SK-N-SH (cell line): ENCODE measurements at regions not wholly inside any gene's neighbourhood (a gene's known extent, or its start where the extent isn't known, plus 50 kb on each side); places are given as distances from the start of the nearest gene placed in this dataset.

Source experiments
- CTCF ChIA-PET: fragments of 300-600, 350-600 bp; formaldehyde crosslinking; extraction: SDS; loops from one replicate; lab custom pipeline; 2021; lab: Yijun Ruan, JAX
- POLR2A ChIA-PET: fragments of 350-600 bp; sonication (Branson Sonifier 250); formaldehyde crosslinking; extraction: SDS; loops from one replicate; lab custom pipeline; 2020; ENCODE audit warnings: antibody characterized with exemption, inconsistent platforms; lab: Yijun Ruan, JAX
- DNase-seq: peaks from one replicate; pipeline ENCODE4 v3.0.0; 2012
- H2AFZ ChIP-seq: fragments of 200-600 bp; sonication (generic); 2 replicates; pipeline ENCODE4 v1.8.1; 2016; ENCODE audit warnings: antibody characterized with exemption, mild to moderate bottlenecking, low read depth
- H3F3A ChIP-seq: fragments of 200-600 bp; sonication (generic); replicated peaks from 2 replicates; pipeline ENCODE3; 2016; ENCODE audit warnings: antibody characterized with exemption, mild to moderate bottlenecking; ENCODE audit not compliant: insufficient read depth
- H3K27ac ChIP-seq, 2 experiments: fragments of 200-500 bp in 1 of 2; fragments of 200-600 bp in 1 of 2; sonication (Bioruptor generic) in 1 of 2; sonication (generic), shearing (Covaris generic) in 1 of 2; 2 replicates each; pipeline versions ENCODE4 v1.5.1 to v1.6.1; 2014 to 2016; ENCODE audit warnings: low read depth in 2 of 2, inconsistent platforms in 1 of 2, low read length in 1 of 2, mild to moderate bottlenecking in 1 of 2, mixed read lengths in 1 of 2
- H3K27me3 ChIP-seq: fragments of 200-600 bp; sonication (generic), shearing (Covaris generic); 2 replicates; pipeline ENCODE4 v1.6.1; 2016; ENCODE audit warnings: mixed run types; ENCODE audit not compliant: insufficient read depth
- H3K36me3 ChIP-seq, 2 experiments: fragments of 200-500 bp in 1 of 2; fragments of 200-600 bp in 1 of 2; sonication (Bioruptor generic) in 1 of 2; sonication (generic) in 1 of 2; replicated peaks in 1 of 2; 2 replicates each; pipeline versions ENCODE3 to v1.5.1; 2014 to 2016; ENCODE audit warnings: low read length in 1 of 2, mild to moderate bottlenecking in 1 of 2; ENCODE audit not compliant: insufficient read depth in 2 of 2, control insufficient read depth in 1 of 2
- H3K4me1 ChIP-seq, 2 experiments: fragments of 200-500 bp in 1 of 2; fragments of 200-600 bp in 1 of 2; sonication (Bioruptor generic) in 1 of 2; sonication (generic), shearing (Covaris generic) in 1 of 2; 2 replicates each; pipeline versions ENCODE4 v1.5.1 to v1.6.1; 2014 to 2016; ENCODE audit warnings: low read depth in 1 of 2, low read length in 1 of 2, mixed run types in 1 of 2; ENCODE audit not compliant: insufficient read depth in 2 of 2, control insufficient read depth in 1 of 2
- H3K4me2 ChIP-seq: fragments of 200-600 bp; sonication (generic), shearing (Covaris generic); 2 replicates; pipeline ENCODE4 v1.6.1; 2017; ENCODE audit warnings: mixed run types
- H3K4me3 ChIP-seq, 2 experiments: fragments of 200-500 bp in 1 of 2; fragments of 200-600 bp in 1 of 2; sonication (Bioruptor generic) in 1 of 2; sonication (generic), shearing (Covaris generic) in 1 of 2; 2 replicates each; pipeline versions ENCODE4 v1.5.1 to v1.8.1; 2014 to 2016; ENCODE audit warnings: low read depth in 2 of 2, inconsistent platforms in 1 of 2, low read length in 1 of 2, mild to moderate bottlenecking in 1 of 2, mixed read lengths in 1 of 2, moderate library complexity in 1 of 2
- H3K79me2 ChIP-seq: fragments of 200-600 bp; sonication (generic); 2 replicates; pipeline ENCODE4 v1.8.1; 2017; ENCODE audit warnings: mild to moderate bottlenecking; ENCODE audit not compliant: insufficient read depth
- H3K9ac ChIP-seq: fragments of 200-600 bp; sonication (generic); 2 replicates; pipeline ENCODE4 v1.6.1; 2017; ENCODE audit warnings: mixed run types
- H3K9me2 ChIP-seq: fragments of 200-600 bp; sonication (generic); 2 replicates; pipeline ENCODE4 v1.6.1; 2017; ENCODE audit warnings: mixed run types
- H3K9me3 ChIP-seq: fragments of 200-600 bp; sonication (generic); 2 replicates; pipeline ENCODE4 v1.6.1; 2017; ENCODE audit warnings: mixed run types, mild to moderate bottlenecking, moderate library complexity
- H4K20me1 ChIP-seq: fragments of 200-600 bp; sonication (generic); 2 replicates; pipeline ENCODE4 v1.6.1; 2017; ENCODE audit warnings: mild to moderate bottlenecking, mixed run types; ENCODE audit not compliant: insufficient read depth
- CHD2 ChIP-seq: fragments of 150-350 bp; IDR thresholded peaks from 2 replicates; pipeline ENCODE4 v1.6.1; 2018; ENCODE audit warnings: low read length; ENCODE audit not compliant: partially characterized antibody
- GABPA ChIP-seq: IDR thresholded peaks from 2 replicates; pipeline ENCODE4 v1.4.0; 2012; ENCODE audit warnings: low read depth, mild to moderate bottlenecking
- JUND ChIP-seq: IDR thresholded peaks from 2 replicates; pipeline ENCODE4 v1.4.0; 2012
- MAX ChIP-seq: IDR thresholded peaks from 2 replicates; pipeline ENCODE4 v1.4.0; 2012; ENCODE audit warnings: low read depth
- MXI1 ChIP-seq: IDR thresholded peaks from 2 replicates; pipeline ENCODE4 v1.6.1; 2012; ENCODE audit warnings: mild to moderate bottlenecking, low read depth, low read length, improper control_type of control experiment
- NFIC ChIP-seq: IDR thresholded peaks from 2 replicates; pipeline ENCODE4 v1.4.0; 2012; ENCODE audit warnings: borderline replicate concordance
- RAD21 ChIP-seq: IDR thresholded peaks from 2 replicates; pipeline ENCODE4 v1.6.1; 2012; ENCODE audit warnings: mild to moderate bottlenecking, low read length
- REST ChIP-seq: IDR thresholded peaks from 2 replicates; pipeline ENCODE4 v1.6.1; 2012; ENCODE audit warnings: mild to moderate bottlenecking, low read depth, low read length, moderate library complexity
- RFX5 ChIP-seq: IDR thresholded peaks from 2 replicates; pipeline ENCODE4 v1.6.1; 2012; ENCODE audit warnings: mild to moderate bottlenecking, improper control_type of control experiment, low read length
- RXRA ChIP-seq: IDR thresholded peaks from 2 replicates; pipeline ENCODE4 v1.4.0; 2012; ENCODE audit warnings: low read depth, mild to moderate bottlenecking, borderline replicate concordance
- TAF1 ChIP-seq: IDR thresholded peaks from 2 replicates; pipeline ENCODE4 v1.6.1; 2012; ENCODE audit warnings: low read depth, mild to moderate bottlenecking, low read length, moderate library complexity, borderline replicate concordance
- TCF12 ChIP-seq: IDR thresholded peaks from 2 replicates; pipeline ENCODE4 v1.4.0; 2012
- TEAD4 ChIP-seq: IDR thresholded peaks from 2 replicates; pipeline ENCODE4 v1.4.0; 2012; ENCODE audit warnings: mild to moderate bottlenecking, borderline replicate concordance; ENCODE audit not compliant: insufficient read depth
- YY1 ChIP-seq: IDR thresholded peaks from 2 replicates; pipeline ENCODE4 v1.4.0; 2012; ENCODE audit warnings: low read depth, mild to moderate bottlenecking
- ZBTB33 ChIP-seq: IDR thresholded peaks from 2 replicates; pipeline ENCODE4 v1.4.0; 2012; ENCODE audit warnings: low read depth, borderline replicate concordance
- WGBS: methylation state at CpG from one replicate; pipeline ENCODE4 v1.1.6; 2017; ENCODE audit warnings: low lambda C conversion rate; 5-methylcytosine and 5-hydroxymethylcytosine counted together

GRCh38 chr10:63994371-63994770 is 473.2 kb downstream of the REEP3 start:
- Histone ChIP-seq H3K4me2 (no peak overlapping the region), H3K27ac (no peak overlapping the region), H2AFZ (no peak overlapping the region), H3K36me3 (no peaks in the 10 kb centered on the region), H3K9me2 (no peaks in the 10 kb centered on the region), H3F3A (no peaks in the 10 kb centered on the region), H4K20me1 (no peaks in the 10 kb centered on the region), H3K9ac (no peak overlapping the region), H3K4me3 (no peak overlapping the region), H3K79me2 (no peaks in the 10 kb centered on the region), H3K4me1 (no peaks in the 10 kb centered on the region), H3K27me3 (no peaks in the 10 kb centered on the region), H3K9me3 (no peaks in the 10 kb centered on the region)
- WGBS = 21% methylated on average over 4 of the region's 7 CpGs
- CTCF ChIA-PET = interaction anchor here (0.8 to 2.0 kb wide), 2 partner anchors 17 to 19 kb away, joined by 3 to 9 read pairs; no protein-coding TSS in a partner anchor
- no peak for TF ChIP-seq RFX5
- no peak for TF ChIP-seq JUND
- no peak for TF ChIP-seq MAX
- TF ChIP-seq ZBTB33 = no peak
- no peak for TF ChIP-seq GABPA
- no peak for TF ChIP-seq CHD2
- no peak for DNase-seq
- POLR2A ChIA-PET = no interaction called here

GRCh38 chr10:64007157-64007556 is 486.0 kb downstream of the REEP3 start:
- POLR2A ChIA-PET = no interaction called here
- no peaks in the 10 kb centered on the region for H4K20me1 ChIP-seq
- no peaks in the 10 kb centered on the region for H3F3A ChIP-seq
- no peak for TF ChIP-seq MXI1
- TF ChIP-seq REST = no peak
- TF ChIP-seq YY1 = no peak
- no peak for TF ChIP-seq ZBTB33
- no peak for TF ChIP-seq RXRA
- TF ChIP-seq RAD21 = no peak
- no peak for TF ChIP-seq CHD2
- TF ChIP-seq TAF1 = no peak
- no peak for TF ChIP-seq NFIC
- no peak for TF ChIP-seq TEAD4
- no peak for TF ChIP-seq TCF12
- H3K36me3 ChIP-seq = no peaks in the 10 kb centered on the region
- no peak overlapping the region for H2AFZ ChIP-seq
- no peak overlapping the region for H3K9ac ChIP-seq
- no peak for DNase-seq
- H3K9me3 ChIP-seq = no peaks in the 10 kb centered on the region
- peaks cover 0 to 2% of the 10 kb centered on the region in 2 experiments; a peak in 1 of 4 replicates for H3K4me1 ChIP-seq
- no peaks in the 10 kb centered on the region for H3K27me3 ChIP-seq
- H3K4me2 ChIP-seq = no peak overlapping the region
- H3K27ac ChIP-seq = no peak overlapping the region
- 38% methylated on average over 8 of the region's 8 CpGs for WGBS
- no peaks in the 10 kb centered on the region for H3K9me2 ChIP-seq
- CTCF ChIA-PET = no interaction called here
- H3K79me2 ChIP-seq = no peaks in the 10 kb centered on the region
- no peak overlapping the region for H3K4me3 ChIP-seq
